B cell (primary cell): ENCODE measurements at regions not wholly inside any gene's neighbourhood (a gene's known extent, or its start where the extent isn't known, plus 50 kb on each side); places are given as distances from the start of the nearest gene placed in this dataset.

ENCODE experiments used
- ATAC-seq: fragments of 200-7000 bp; cut with Tn5 transposase; one replicate; pipeline ENCODE4 v1.10.0; 2021; ENCODE audit warnings: low read depth, mild to moderate bottlenecking, moderate number of reproducible peaks, moderate library complexity
- CTCF ChIA-PET: fragments of 350-600 bp; sonication (Branson Sonifier 250); formaldehyde crosslinking; loops from one replicate; lab custom pipeline; 2021; ENCODE audit warnings: antibody characterized with exemption, inconsistent platforms; lab: Charles Lee
- POLR2A ChIA-PET: fragments of 350-600 bp; sonication (Branson Sonifier 250); formaldehyde crosslinking; loops from one replicate; lab custom pipeline; 2021; ENCODE audit warnings: antibody characterized with exemption; lab: Charles Lee
- DNase-seq: peaks from one replicate; pipeline ENCODE4 v3.0.0; 2013
- H2AFZ ChIP-seq: 2 replicates; pipeline ENCODE4 v1.6.1; 2012; ENCODE audit warnings: mild to moderate bottlenecking, low read depth, low read length; ENCODE audit not compliant: insufficient read depth, poor library complexity, severe bottlenecking
- H3K27ac ChIP-seq, 2 donors: 1 replicate in 1 of 2; 2 replicates in 1 of 2; pipeline ENCODE4 v1.5.1; 2012 to 2013; ENCODE audit warnings: low read length in 2 of 2, mild to moderate bottlenecking in 2 of 2, moderate library complexity in 1 of 2
- H3K27me3 ChIP-seq, 4 experiments: fragments of 200-600 bp in 1 of 4; sonication (generic) in 1 of 4; replicated peaks in 1 of 4; 1 replicate in 2 of 4; 2 replicates in 2 of 4; pipeline versions ENCODE4 v1.6.1 to v1.7.0; 2013 to 2016; ENCODE audit warnings: low read length in 3 of 4, mild to moderate bottlenecking in 2 of 4, mixed read lengths in 1 of 4, moderate library complexity in 1 of 4; ENCODE audit not compliant: insufficient read depth in 4 of 4, control insufficient read depth in 3 of 4; ENCODE audit errors: control extremely low read depth in 1 of 4
- H3K36me3 ChIP-seq, 2 experiments: replicated peaks in 1 of 2; 1 replicate in 1 of 2; 2 replicates in 1 of 2; pipeline versions ENCODE4 v1.6.1 to v1.7.1; 2013; ENCODE audit warnings: low read length in 1 of 2; ENCODE audit not compliant: insufficient read depth in 2 of 2, control insufficient read depth in 1 of 2; ENCODE audit errors: control extremely low read depth in 1 of 2, extremely low read depth in 1 of 2
- H3K4me1 ChIP-seq, 2 donors: fragments of 200-600 bp in 1 of 2; sonication (generic) in 1 of 2; 1 replicate in 1 of 2; 2 replicates in 1 of 2; pipeline versions ENCODE4 v1.5.1 to v1.6.1; 2013 to 2017; ENCODE audit warnings: low read length in 2 of 2; ENCODE audit not compliant: control insufficient read depth in 2 of 2, insufficient read depth in 2 of 2
- H3K4me2 ChIP-seq: replicated peaks from 2 replicates; pipeline ENCODE3; 2012; ENCODE audit warnings: mild to moderate bottlenecking, low read depth, low read length; ENCODE audit not compliant: poor library complexity, severe bottlenecking
- H3K4me3 ChIP-seq, 5 experiments: fragments of 200-600 bp in 1 of 5; sonication (generic) in 1 of 5; 1 replicate in 3 of 5; 2 replicates in 2 of 5; pipeline versions ENCODE4 v1.5.1 to v1.7.0; 2011 to 2016; ENCODE audit warnings: low read length in 4 of 5, mild to moderate bottlenecking in 4 of 5, low read depth in 2 of 5, control low read depth in 1 of 5, moderate library complexity in 1 of 5; ENCODE audit not compliant: insufficient read depth in 1 of 5; ENCODE audit errors: control extremely low read depth in 1 of 5, extremely low read depth in 1 of 5
- H3K79me2 ChIP-seq: fragments of 200-600 bp; sonication (generic); one replicate; pipeline ENCODE4 v1.6.0; 2016; ENCODE audit warnings: low read length; ENCODE audit not compliant: control insufficient read depth, insufficient read depth
- H3K9ac ChIP-seq: fragments of 200-600 bp; sonication (generic); 2 replicates; pipeline ENCODE4 v1.6.1; 2017; ENCODE audit warnings: mild to moderate bottlenecking, low read length, moderate library complexity
- H3K9me3 ChIP-seq, 3 donors: one replicate each; pipeline versions ENCODE4 v1.6.1 to v1.7.1; 2013; ENCODE audit warnings: low read length in 2 of 3; ENCODE audit not compliant: control insufficient read depth in 2 of 3, insufficient read depth in 1 of 3; ENCODE audit errors: control extremely low read depth in 1 of 3
- H4K20me1 ChIP-seq: 2 replicates; pipeline ENCODE4 v1.6.0; 2012; ENCODE audit warnings: mild to moderate bottlenecking, low read length; ENCODE audit not compliant: insufficient read depth, control insufficient read depth, poor library complexity, severe bottlenecking
- H3K27ac Mint-ChIP-seq: one replicate; pipeline ENCODE4 v1.8.0; 2021; ENCODE audit warnings: mixed read lengths
- H3K27me3 Mint-ChIP-seq: one replicate; pipeline ENCODE4 v1.8.0; 2021; ENCODE audit warnings: mixed read lengths
- H3K4me1 Mint-ChIP-seq: one replicate; pipeline ENCODE4 v1.8.0; 2021; ENCODE audit warnings: mixed read lengths
- H3K4me3 Mint-ChIP-seq: one replicate; pipeline ENCODE4 v1.8.0; 2021; ENCODE audit warnings: mixed read lengths
- H3K9me3 Mint-ChIP-seq: one replicate; pipeline ENCODE4 v1.8.0; 2022; ENCODE audit warnings: mixed read lengths; ENCODE audit not compliant: insufficient read depth
- CTCF ChIP-seq: fragments of 200-600 bp; IDR thresholded peaks from one replicate; pipeline ENCODE4 v1.8.0; 2022; ENCODE audit warnings: antibody characterized with exemption, mild to moderate bottlenecking
- EZH2 ChIP-seq: IDR thresholded peaks from 2 replicates; pipeline ENCODE4 v1.6.1; 2012; ENCODE audit warnings: borderline replicate concordance, low read depth, mild to moderate bottlenecking, moderate library complexity, low read length; ENCODE audit not compliant: insufficient read depth, poor library complexity, severe bottlenecking
- WGBS: methylation state at CpG from one replicate; pipeline ENCODE4 v1.1.5; 2013; ENCODE audit warnings: missing lambda C conversion rate; ENCODE audit not compliant: insufficient coverage; 5-methylcytosine and 5-hydroxymethylcytosine counted together
- intact Hi-C: fragments of 100-400 bp; cut with micrococcal nuclease; formaldehyde crosslinking; loops from one replicate; pipeline ENCODE4 v1.10.0; 2022

- intact Hi-C loops, result no loop called here
- ATAC-seq, result no peak
- POLR2A ChIA-PET, result no interaction called here
- Histone ChIP-seq H3K27me3 (no peaks in the 10 kb centered on the region), H3K9me3 (peaks cover 0 to 2% (median 0%) of the 10 kb centered on the region in 3 donors), H2AFZ (no peak overlapping the region), H3K4me2 (no peak overlapping the region), H3K79me2 (no peaks in the 10 kb centered on the region), H3K4me1 (no peaks in the 10 kb centered on the region), H3K27ac (no peak overlapping the region), H3K36me3 (no peaks in the 10 kb centered on the region), H3K9ac (no peak overlapping the region), H3K4me3 (no peak overlapping the region), H4K20me1 (no peaks in the 10 kb centered on the region)
- no peak for DNase-seq
- TF ChIP-seq EZH2, result no peak
- peak; percentile 34 for TF ChIP-seq CTCF
- no peak overlapping the region for H3K27ac Mint-ChIP-seq
- H3K27me3 Mint-ChIP-seq, result no peaks in the 10 kb centered on the region
- CTCF ChIA-PET, result no interaction called here
- H3K9me3 Mint-ChIP-seq, result peaks cover 4% of the 10 kb centered on the region
- H3K4me1 Mint-ChIP-seq, result no peaks in the 10 kb centered on the region
- no CpG with 5 or more reads among the region's 1 CpG for WGBS
- H3K4me3 Mint-ChIP-seq, result no peak overlapping the region
Observed at GRCh38 chr5:28780083-28780692, 1741.8 kb upstream of the CDH9 start.

- Histone ChIP-seq H3K4me1 (no peaks in the 10 kb centered on the region), H3K79me2 (no peaks in the 10 kb centered on the region), H3K9ac (no peak overlapping the region), H3K4me3 (no peak overlapping the region), H3K27ac (no peak overlapping the region), H3K4me2 (no peak overlapping the region), H4K20me1 (no peaks in the 10 kb centered on the region), H3K36me3 (no peaks in the 10 kb centered on the region), H3K9me3 (no peaks in the 10 kb centered on the region), H2AFZ (no peak overlapping the region), H3K27me3 (no peaks in the 10 kb centered on the region)
- no peak overlapping the region for H3K27ac Mint-ChIP-seq
- no peaks in the 10 kb centered on the region for H3K9me3 Mint-ChIP-seq
- ATAC-seq (no peak), DNase-seq (no peak)
- intact Hi-C loops, result no loop called here
- POLR2A ChIA-PET, result no interaction called here
- no peak overlapping the region for H3K4me3 Mint-ChIP-seq
- CTCF ChIA-PET, result no interaction called here
- no peaks in the 10 kb centered on the region for H3K4me1 Mint-ChIP-seq
- H3K27me3 Mint-ChIP-seq, result no peaks in the 10 kb centered on the region
- no peak for TF ChIP-seq EZH2
- no peak for TF ChIP-seq CTCF
Observed at GRCh38 chr5:28779161-28779754, 1740.9 kb upstream of the CDH9 start.
